Stimulated activated naive CD8-positive, alpha-beta T cell treated with anti-CD3 and anti-CD28 coated beads, Interleukin-15, amount 100 ng/mL, for 72 hours (primary cell): ENCODE measurements at regions not wholly inside any gene's neighbourhood (a gene's known extent, or its start where the extent isn't known, plus 50 kb on each side); places are given as distances from the start of the nearest gene placed in this dataset.
A peak's percentile ranks its signal among the peaks of the same experiment; 100 is the strongest.

ENCODE experiments used
- ATAC-seq: fragments of 150-1000 bp; cut with Tn5 transposase; 2 replicates; pipeline ENCODE4 v1.10.0; 2021; ENCODE audit warnings: mild to moderate bottlenecking, moderate library complexity
- DNase-seq, 2 donors: peaks; one replicate each; pipeline ENCODE4 v3.0.0; 2021 to 2022
- H3K27ac Mint-ChIP-seq, 2 donors: one replicate each; pipeline ENCODE4 v1.8.0; 2022; ENCODE audit warnings: mild to moderate bottlenecking in 2 of 2, mixed read lengths in 2 of 2, moderate library complexity in 2 of 2
- H3K27me3 Mint-ChIP-seq: one replicate; pipeline ENCODE4 v1.8.0; 2022; ENCODE audit warnings: mixed read lengths
- H3K4me1 Mint-ChIP-seq: one replicate; pipeline ENCODE4 v1.8.0; 2022; ENCODE audit warnings: mild to moderate bottlenecking, mixed read lengths
- H3K4me3 Mint-ChIP-seq, 2 donors: one replicate each; pipeline ENCODE4 v1.8.0; 2022; ENCODE audit warnings: mild to moderate bottlenecking in 2 of 2, mixed read lengths in 2 of 2, moderate library complexity in 1 of 2
- H3K9me3 Mint-ChIP-seq, 2 donors: one replicate each; pipeline ENCODE4 v1.8.0; 2022; ENCODE audit warnings: mixed read lengths in 2 of 2

- Mint-ChIP-seq H3K9me3 (no peaks in the 10 kb centered on the region), H3K27me3 (no peaks in the 10 kb centered on the region), H3K27ac (no peak overlapping the region), H3K4me1 (no peaks in the 10 kb centered on the region), H3K4me3 (no peak overlapping the region)
- DNase-seq (no peak), ATAC-seq (no peak)
Observed at GRCh38 chr4:23212558-23212957, 519.8 kb downstream of the GBA3 start.

- Mint-ChIP-seq H3K4me3 (no peak overlapping the region), H3K27me3 (no peaks in the 10 kb centered on the region), H3K9me3 (no peaks in the 10 kb centered on the region), H3K27ac (no peak overlapping the region), H3K4me1 (no peaks in the 10 kb centered on the region)
- no peak for ATAC-seq
- no peak for DNase-seq
Observed at GRCh38 chr4:23207059-23207458, 514.3 kb downstream of the GBA3 start.

DNA sequence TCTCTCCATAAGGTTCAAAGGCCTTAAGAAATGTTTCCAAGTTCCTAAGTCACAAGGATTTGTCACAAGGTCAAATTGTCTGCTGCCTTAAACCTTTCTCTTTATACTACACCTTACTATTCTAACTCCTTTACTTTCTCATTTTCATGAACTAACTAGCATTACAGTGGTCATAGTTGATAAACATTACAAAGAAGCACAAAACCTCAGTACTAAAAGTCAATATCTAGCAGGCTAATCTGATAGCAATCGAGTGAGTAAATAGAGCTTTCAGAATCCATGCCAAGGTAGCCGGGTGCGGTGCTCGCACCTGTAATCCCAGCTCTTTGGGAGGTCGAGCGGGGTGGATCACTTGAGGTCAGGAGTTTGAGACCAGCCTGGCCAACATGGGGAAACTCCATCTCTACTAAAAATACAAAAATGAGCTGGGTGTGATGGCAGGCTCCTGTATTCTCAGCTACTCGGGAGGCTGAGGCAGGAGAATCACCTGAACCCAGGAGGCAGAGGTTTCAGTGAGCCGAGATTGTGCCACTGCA lies 510.0 kb downstream of the GBA3 start:
- no peak for DNase-seq
- Mint-ChIP-seq H3K27ac (no peak overlapping the region), H3K4me3 (no peak overlapping the region), H3K27me3 (no peaks in the 10 kb centered on the region), H3K4me1 (no peaks in the 10 kb centered on the region), H3K9me3 (peaks cover 4 to 5% of the 10 kb centered on the region in 2 donors)
- no peak for ATAC-seq

GRCh38 chr4:23194751-23195150 lies 502.0 kb downstream of the GBA3 start:
- H3K9me3 Mint-ChIP-seq: peaks cover 4 to 12% of the 10 kb centered on the region in 2 donors
- no peak overlapping the region for H3K27ac Mint-ChIP-seq
- no peaks in the 10 kb centered on the region for H3K27me3 Mint-ChIP-seq
- DNase-seq (no peak), ATAC-seq (no peak)
- no peaks in the 10 kb centered on the region for H3K4me1 Mint-ChIP-seq
- no peak overlapping the region for H3K4me3 Mint-ChIP-seq

DNA sequence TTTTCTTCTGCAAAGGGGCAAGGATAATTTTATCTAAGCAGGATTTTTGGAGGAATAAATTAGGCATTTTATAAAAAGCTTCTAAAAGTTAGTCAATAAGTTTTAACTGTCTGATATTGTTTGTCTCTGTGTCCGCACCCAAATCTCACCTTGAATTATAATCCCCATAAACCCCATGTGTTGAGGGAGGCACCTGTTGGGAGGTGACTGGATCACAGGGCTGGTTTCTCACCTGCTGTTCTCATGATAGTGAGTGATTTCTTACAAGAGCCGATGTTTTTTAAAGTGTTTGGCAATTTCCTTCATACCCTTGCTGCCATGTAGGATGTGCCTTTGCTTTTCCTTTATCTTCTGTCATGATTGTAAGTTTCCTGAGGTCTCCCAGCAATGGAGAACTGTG lies 481.4 kb downstream of the GBA3 start:
- Mint-ChIP-seq H3K4me1 (no peaks in the 10 kb centered on the region), H3K27me3 (peaks cover 8% of the 10 kb centered on the region), H3K4me3 (no peak overlapping the region), H3K9me3 (peaks cover 10 to 18% of the 10 kb centered on the region in 2 donors), H3K27ac (no peak overlapping the region)
- no peak for ATAC-seq
- DNase-seq: no peak

GRCh38 chr4:23171976-23172375 lies 479.2 kb downstream of the GBA3 start:
- Mint-ChIP-seq H3K27ac (no peak overlapping the region), H3K9me3 (peaks cover 5 to 15% of the 10 kb centered on the region in 2 donors), H3K27me3 (peaks cover 3% of the 10 kb centered on the region), H3K4me3 (no peak overlapping the region), H3K4me1 (no peaks in the 10 kb centered on the region)
- ATAC-seq (no peak), DNase-seq (no peak)

DNA sequence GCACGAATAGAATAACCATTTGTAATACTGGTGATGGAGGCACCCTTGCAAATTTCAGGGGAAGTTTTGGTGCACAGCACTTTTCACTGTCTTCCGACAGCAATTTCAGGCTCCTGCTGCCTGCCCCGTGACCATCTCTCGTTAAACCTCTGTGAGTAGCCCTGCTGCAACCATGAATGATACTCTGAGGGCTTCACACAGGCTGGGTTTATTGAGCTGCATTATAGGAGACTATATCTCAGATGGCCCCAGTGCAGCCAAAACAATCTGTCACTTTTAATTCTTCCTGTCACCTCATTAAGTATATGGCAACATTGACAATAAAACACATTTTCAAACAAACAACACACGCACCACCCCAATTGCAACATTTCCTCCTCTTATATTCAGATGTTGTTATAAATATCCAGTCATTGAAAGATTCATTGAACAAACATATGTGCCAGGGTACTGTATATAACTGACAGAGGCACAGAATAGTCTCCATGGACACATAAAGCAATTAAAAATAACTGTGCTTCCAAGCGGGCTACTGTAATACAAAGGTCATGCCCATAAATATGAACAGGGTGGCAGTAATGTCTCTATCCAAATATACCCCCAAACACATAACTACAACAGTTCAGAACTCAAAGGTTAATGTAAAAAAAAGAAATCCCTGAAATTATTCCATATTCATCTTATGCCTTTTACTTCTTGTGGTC lies 477.0 kb downstream of the GBA3 start:
- Mint-ChIP-seq H3K27me3 (no peaks in the 10 kb centered on the region), H3K4me3 (no peak overlapping the region), H3K9me3 (peaks cover 0 to 13% of the 10 kb centered on the region in 2 donors), H3K27ac (no peak overlapping the region), H3K4me1 (no peaks in the 10 kb centered on the region)
- DNase-seq (no peak), ATAC-seq (no peak)

DNA sequence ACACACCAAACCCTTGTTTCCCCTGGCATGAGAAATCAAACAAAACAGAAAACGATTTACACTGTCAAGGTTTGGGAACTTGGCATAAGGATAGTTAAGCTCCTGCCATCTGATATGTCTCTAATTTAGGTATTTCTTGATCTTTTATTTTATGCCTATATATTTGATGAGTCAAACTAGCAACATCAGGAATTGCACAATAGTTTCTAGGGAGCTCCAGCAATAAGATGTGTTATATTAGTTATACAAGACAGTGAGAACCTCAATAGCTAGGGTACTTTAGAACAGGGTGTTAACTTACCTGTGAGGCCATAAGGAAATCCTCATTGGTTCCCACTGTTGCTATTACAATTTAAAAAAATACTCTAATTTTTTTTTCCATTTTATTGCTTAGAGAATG lies 474.2 kb downstream of the GBA3 start:
- Mint-ChIP-seq H3K4me3 (no peak overlapping the region), H3K27me3 (no peaks in the 10 kb centered on the region), H3K9me3 (peaks cover 0 to 12% of the 10 kb centered on the region in 2 donors), H3K4me1 (no peaks in the 10 kb centered on the region), H3K27ac (no peak overlapping the region)
- ATAC-seq: no peak
- DNase-seq: no peak

- peaks cover 0 to 9% of the 10 kb centered on the region in 2 donors for H3K9me3 Mint-ChIP-seq
- no peaks in the 10 kb centered on the region for H3K27me3 Mint-ChIP-seq
- DNase-seq (no peak), ATAC-seq (no peak)
- H3K4me3 Mint-ChIP-seq: no peak overlapping the region
- H3K4me1 Mint-ChIP-seq: no peaks in the 10 kb centered on the region
- no peak overlapping the region for H3K27ac Mint-ChIP-seq
Observed at GRCh38 chr4:23166407-23166806, 473.7 kb downstream of the GBA3 start.

- DNase-seq (no peak), ATAC-seq (no peak)
- Mint-ChIP-seq H3K4me3 (no peak overlapping the region), H3K27me3 (no peaks in the 10 kb centered on the region), H3K4me1 (no peaks in the 10 kb centered on the region), H3K27ac (no peak overlapping the region), H3K9me3 (peaks cover 0 to 9% of the 10 kb centered on the region in 2 donors)
Observed at GRCh38 chr4:23165669-23166068, 472.9 kb downstream of the GBA3 start.

- no peaks in the 10 kb centered on the region for H3K27me3 Mint-ChIP-seq
- no peak overlapping the region for H3K4me3 Mint-ChIP-seq
- ATAC-seq: no peak
- H3K9me3 Mint-ChIP-seq: peaks cover 0 to 9% of the 10 kb centered on the region in 2 donors
- no peaks in the 10 kb centered on the region for H3K4me1 Mint-ChIP-seq
- H3K27ac Mint-ChIP-seq: peak overlapping the region in 1 of 2 donors; percentile 44
- DNase-seq: no peak
Observed at GRCh38 chr4:23163647-23164436, 471.1 kb downstream of the GBA3 start.

- ATAC-seq (no peak), DNase-seq (no peak)
- Mint-ChIP-seq H3K9me3 (peaks cover 0 to 9% of the 10 kb centered on the region in 2 donors), H3K4me3 (no peak overlapping the region), H3K27me3 (no peaks in the 10 kb centered on the region), H3K27ac (no peak overlapping the region), H3K4me1 (no peaks in the 10 kb centered on the region)
Observed at GRCh38 chr4:23162275-23162674, 469.5 kb downstream of the GBA3 start.

DNA sequence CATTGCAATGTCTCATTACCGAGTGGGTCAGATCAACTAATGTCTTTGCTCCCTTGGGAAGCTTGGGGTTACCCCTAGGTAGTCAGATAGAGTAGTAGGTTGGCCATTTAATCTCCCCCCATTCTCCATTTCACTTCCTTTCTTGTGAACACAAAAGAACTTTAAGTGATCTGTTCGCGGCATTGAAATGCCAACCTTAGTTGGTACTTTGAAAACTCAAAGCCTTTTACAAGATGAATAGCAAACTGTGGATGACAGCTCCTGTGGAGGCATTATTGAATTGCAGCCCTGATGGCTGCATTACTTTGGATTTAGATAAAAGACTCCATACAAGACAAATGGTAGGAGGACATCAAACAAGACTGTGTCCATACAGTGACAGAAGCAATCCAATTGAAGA lies 469.1 kb downstream of the GBA3 start:
- Mint-ChIP-seq H3K4me1 (no peaks in the 10 kb centered on the region), H3K27me3 (no peaks in the 10 kb centered on the region), H3K9me3 (peaks cover 0 to 9% of the 10 kb centered on the region in 2 donors), H3K4me3 (no peak overlapping the region), H3K27ac (no peak overlapping the region)
- DNase-seq (no peak), ATAC-seq (no peak)

GRCh38 chr4:23153076-23153475 lies 460.3 kb downstream of the GBA3 start:
- Mint-ChIP-seq H3K4me3 (no peak overlapping the region), H3K27me3 (no peaks in the 10 kb centered on the region), H3K9me3 (peaks cover 0 to 5% of the 10 kb centered on the region in 2 donors), H3K27ac (peak overlapping the region in 1 of 2 donors; percentile 27), H3K4me1 (no peaks in the 10 kb centered on the region)
- no peak for DNase-seq
- no peak for ATAC-seq

GRCh38 chr4:23149815-23150214 lies 457.1 kb downstream of the GBA3 start:
- peaks cover 0 to 5% of the 10 kb centered on the region in 2 donors for H3K9me3 Mint-ChIP-seq
- no peaks in the 10 kb centered on the region for H3K4me1 Mint-ChIP-seq
- no peak overlapping the region for H3K4me3 Mint-ChIP-seq
- ATAC-seq (no peak), DNase-seq (no peak)
- no peak overlapping the region for H3K27ac Mint-ChIP-seq
- H3K27me3 Mint-ChIP-seq: no peaks in the 10 kb centered on the region

- Mint-ChIP-seq H3K9me3 (no peaks in the 10 kb centered on the region), H3K4me3 (no peak overlapping the region), H3K4me1 (no peaks in the 10 kb centered on the region), H3K27me3 (no peaks in the 10 kb centered on the region), H3K27ac (no peak overlapping the region)
- DNase-seq: no peak
- no peak for ATAC-seq
Observed at GRCh38 chr4:23144707-23145106, 452.0 kb downstream of the GBA3 start.
